ENCODE measurements at regions not wholly inside any gene's neighbourhood (a gene's known extent, or its start where the extent isn't known, plus 50 kb on each side); places are given as distances from the start of the nearest gene placed in this dataset.

- Histone ChIP-seq H3K4me1 (replicated peaks in 1 of 2; ENCODE audit: control insufficient read depth in 2 of 2, insufficient read depth in 2 of 2, low read length in 2 of 2) (no peaks in the 10 kb centered on the region), H3K4me3 (no peak overlapping the region), H3K9me1 (ENCODE audit: control insufficient read depth, insufficient read depth, low read length) (no peaks in the 10 kb centered on the region), H4K20me1 (replicated peaks; ENCODE audit: control insufficient read depth, insufficient read depth, low read length) (no peaks in the 10 kb centered on the region), H3K27ac (ENCODE audit: extremely low read depth, low read depth, low read length) (no peak overlapping the region), H3K9ac (ENCODE audit: insufficient read depth in 1 of 2, low read depth in 2 of 2, low read length in 2 of 2) (no peak overlapping the region), H3K4me2 (ENCODE audit: insufficient read depth, low read length) (no peak overlapping the region), H2AFZ (ENCODE audit: low read depth, low read length) (no peak overlapping the region), H3K79me2 (ENCODE audit: control insufficient read depth, insufficient read depth, low read length) (no peaks in the 10 kb centered on the region), H3K27me3 (ENCODE audit: control insufficient read depth in 2 of 2, insufficient read depth in 2 of 2, low read length in 2 of 2) (no peaks in the 10 kb centered on the region), H3K36me3 (ENCODE audit: control insufficient read depth, insufficient read depth, low read length) (no peaks in the 10 kb centered on the region), H3K9me3 (replicated peaks; ENCODE audit: control insufficient read depth, insufficient read depth, low read depth, low read length) (no peaks in the 10 kb centered on the region)
- 4% methylated on average over 4 of the region's 4 CpGs for WGBS (ENCODE audit: insufficient coverage, low coverage, missing lambda C conversion rate)
- CTCF ChIA-PET (ENCODE audit: low intra/inter-chr PET ratio): no interaction called here
- DNase-seq (ENCODE audit: extremely low read depth in 1 of 4, low spot score in 3 of 4) (no peak), FAIRE-seq (no peak), ATAC-seq (no peak)
- no TSS peak for BruUV-seq (replicated peaks)
- intact Hi-C loops (cut with micrococcal nuclease): no loop called here
- TF ChIP-seq NONO (IDR thresholded peaks at IDR 0.05; ENCODE audit: low read depth in 2 of 2, low read length in 1 of 2) (no peak), ELF1 (tag; IDR thresholded peaks at IDR 0.05) (no peak), ZNF143 (CRISPR knock-in tag; IDR thresholded peaks at IDR 0.05) (no peak)
- POLR2A ChIA-PET: no interaction called here
- in situ Hi-C loops (cut with MboI): no loop called here
These were observed 220.5 kb upstream of the LRRN1 start for GRCh38 chr3:3578718-3579117.

GRCh38 chr3:3577823-3578222, 221.4 kb upstream of the LRRN1 start:
- POLR2A ChIA-PET: no interaction called here
- ATAC-seq: no peak
- WGBS (ENCODE audit: insufficient coverage, low coverage, missing lambda C conversion rate): under 1% methylated on average over 12 of the region's 13 CpGs
- TF ChIP-seq BRCA1 (IDR thresholded peaks at IDR 0.05) (no peak), BRCA1 (CRISPR knock-in tag; IDR thresholded peaks at IDR 0.05) (no peak), EGR1 (conservative IDR thresholded peaks at IDR 0.05) (no peak), HMG20A (CRISPR knock-in tag; conservative IDR thresholded peaks at IDR 0.05) (no peak), MED1 (CRISPR knock-in tag; IDR thresholded peaks at IDR 0.05; ENCODE audit: borderline replicate concordance) (no peak), ZNF512 (tag; IDR thresholded peaks at IDR 0.05) (no peak), SMAD4 (CRISPR knock-in tag; conservative IDR thresholded peaks at IDR 0.05) (no peak), HLTF (IDR thresholded peaks at IDR 0.05) (no peak), IFI16 (CRISPR knock-in tag; IDR thresholded peaks at IDR 0.05) (no peak), E2F4 (CRISPR knock-in tag; IDR thresholded peaks at IDR 0.05; ENCODE audit: low read depth) (no peak), NFIX (CRISPR knock-in tag; IDR thresholded peaks at IDR 0.05; ENCODE audit: low read depth) (no peak), MAFG (tag; conservative IDR thresholded peaks at IDR 0.05) (no peak), BHLHE40 (IDR thresholded peaks at IDR 0.05; ENCODE audit: low read length) (no peak), CXXC5 (CRISPR knock-in tag; IDR thresholded peaks at IDR 0.05) (no peak), ZNF583 (CRISPR knock-in tag; IDR thresholded peaks at IDR 0.05) (no peak), ELF4 (CRISPR knock-in tag; IDR thresholded peaks at IDR 0.05) (no peak)

More at GRCh38 chr3:3577823-3578222, 221.4 kb upstream of the LRRN1 start:
- intact Hi-C loops (cut with micrococcal nuclease): no loop called here
- Histone ChIP-seq H3K9me3 (replicated peaks; ENCODE audit: control insufficient read depth, insufficient read depth, low read depth, low read length) (no peaks in the 10 kb centered on the region), H3K27ac (ENCODE audit: extremely low read depth, low read depth, low read length) (no peak overlapping the region), H2AFZ (ENCODE audit: low read depth, low read length) (no peak overlapping the region), H3K9ac (ENCODE audit: insufficient read depth in 1 of 2, low read depth in 2 of 2, low read length in 2 of 2) (no peak overlapping the region), H3K4me2 (ENCODE audit: insufficient read depth, low read length) (no peak overlapping the region), H4K20me1 (replicated peaks; ENCODE audit: control insufficient read depth, insufficient read depth, low read length) (no peaks in the 10 kb centered on the region), H3K4me1 (replicated peaks in 1 of 2; ENCODE audit: control insufficient read depth in 2 of 2, insufficient read depth in 2 of 2, low read length in 2 of 2) (no peaks in the 10 kb centered on the region), H3K79me2 (ENCODE audit: control insufficient read depth, insufficient read depth, low read length) (no peaks in the 10 kb centered on the region), H3K36me3 (ENCODE audit: control insufficient read depth, insufficient read depth, low read length) (no peaks in the 10 kb centered on the region), H3K9me1 (ENCODE audit: control insufficient read depth, insufficient read depth, low read length) (no peaks in the 10 kb centered on the region), H3K27me3 (ENCODE audit: control insufficient read depth in 2 of 2, insufficient read depth in 2 of 2, low read length in 2 of 2) (no peaks in the 10 kb centered on the region), H3K4me3 (no peak overlapping the region)
- in situ Hi-C loops (cut with MboI): no loop called here
- CTCF ChIA-PET (ENCODE audit: low intra/inter-chr PET ratio): no interaction called here
- no TSS peak for BruUV-seq (replicated peaks)
- no peak for FAIRE-seq
- no peak for DNase-seq (ENCODE audit: extremely low read depth in 1 of 4, low spot score in 3 of 4)

All from K562 (cell line).